Natural killer cell (primary cell): ENCODE measurements at regions not wholly inside any gene's neighbourhood (a gene's known extent, or its start where the extent isn't known, plus 50 kb on each side); places are given as distances from the start of the nearest gene placed in this dataset.

ENCODE experiments used
- ATAC-seq, 3 donors: fragments of 150-1000 bp in 2 of 3; fragments of 200-7000 bp in 1 of 3; cut with Tn5 transposase; 1 replicate in 1 of 3; 2 replicates in 2 of 3; pipeline ENCODE4 v1.10.0; 2021; ENCODE audit warnings: mild to moderate bottlenecking in 2 of 3, moderate library complexity in 2 of 3
- DNase-seq, 2 donors: peaks; one replicate each; pipeline versions ENCODE4 v3.0.0 to v3.0.0-alpha.2; 2013 to 2021; ENCODE audit warnings: mixed read lengths in 1 of 2
- H3K27ac ChIP-seq: one replicate; pipeline ENCODE4 v1.5.1; 2013; ENCODE audit warnings: mild to moderate bottlenecking, low read length
- H3K27me3 ChIP-seq: one replicate; pipeline ENCODE4 v1.6.1; 2013; ENCODE audit warnings: low read length; ENCODE audit not compliant: control insufficient read depth, insufficient read depth
- H3K36me3 ChIP-seq: one replicate; pipeline ENCODE4 v1.6.1; 2013; ENCODE audit warnings: low read length; ENCODE audit not compliant: control insufficient read depth, insufficient read depth
- H3K4me1 ChIP-seq: one replicate; pipeline ENCODE4 v1.6.1; 2013; ENCODE audit warnings: low read length; ENCODE audit not compliant: control insufficient read depth, insufficient read depth
- H3K4me3 ChIP-seq: one replicate; pipeline ENCODE4 v1.5.1; 2013; ENCODE audit warnings: low read length
- H3K9me3 ChIP-seq: one replicate; pipeline ENCODE4 v1.6.1; 2013; ENCODE audit warnings: low read length; ENCODE audit not compliant: control insufficient read depth, insufficient read depth
- H3K27ac Mint-ChIP-seq, 2 donors: one replicate each; pipeline ENCODE4 v1.8.0; 2022; ENCODE audit warnings: mild to moderate bottlenecking in 2 of 2, mixed read lengths in 2 of 2, moderate library complexity in 1 of 2
- H3K27me3 Mint-ChIP-seq, 2 donors: one replicate each; pipeline ENCODE4 v1.8.0; 2022; ENCODE audit warnings: low read depth in 2 of 2, mixed read lengths in 2 of 2
- H3K36me3 Mint-ChIP-seq: one replicate; pipeline ENCODE4 v1.8.0; 2022; ENCODE audit warnings: mixed read lengths
- H3K4me1 Mint-ChIP-seq, 2 donors: one replicate each; pipeline ENCODE4 v1.8.0; 2022; ENCODE audit warnings: mixed read lengths in 2 of 2
- H3K4me3 Mint-ChIP-seq: one replicate; pipeline ENCODE4 v1.8.0; 2022; ENCODE audit warnings: mild to moderate bottlenecking, moderate library complexity, mixed read lengths
- H3K9me3 Mint-ChIP-seq, 2 donors: one replicate each; pipeline ENCODE4 v1.8.0; 2022; ENCODE audit warnings: mixed read lengths in 2 of 2
- CTCF ChIP-seq: fragments of 200-600 bp; IDR thresholded peaks from one replicate; pipeline ENCODE4 v1.8.0; 2022; ENCODE audit warnings: antibody characterized with exemption
- WGBS: methylation state at CpG from one replicate; pipeline ENCODE4 v1.1.7; 2013; ENCODE audit warnings: missing lambda C conversion rate; ENCODE audit not compliant: insufficient coverage; 5-methylcytosine and 5-hydroxymethylcytosine counted together
- intact Hi-C: fragments of 100-400 bp; cut with micrococcal nuclease; formaldehyde crosslinking; loops from one replicate; pipeline ENCODE4 v1.14.2; 2022

- Mint-ChIP-seq H3K27me3 (no peaks in the 10 kb centered on the region), H3K9me3 (no peaks in the 10 kb centered on the region), H3K27ac (no peak overlapping the region), H3K4me1 (peaks cover 6 to 13% of the 10 kb centered on the region in 2 donors), H3K4me3 (no peak overlapping the region), H3K36me3 (no peaks in the 10 kb centered on the region)
- H3K27me3 ChIP-seq, result no peaks in the 10 kb centered on the region
- no peak overlapping the region for H3K4me3 ChIP-seq
- no peaks in the 10 kb centered on the region for H3K4me1 ChIP-seq
- DNase-seq (no peak), ATAC-seq (no peak)
- peaks cover 3% of the 10 kb centered on the region for H3K9me3 ChIP-seq
- no peak overlapping the region for H3K27ac ChIP-seq
- no peak for TF ChIP-seq CTCF
- intact Hi-C loops, result no loop called here
- 90% methylated on average over 11 of the region's 12 CpGs for WGBS
- no peaks in the 10 kb centered on the region for H3K36me3 ChIP-seq
Measured at GRCh38 chr2:42862669-42863185, 70.3 kb upstream of the HAAO start.

GRCh38 chr2:42861321-42861720 lies 68.9 kb upstream of the HAAO start:
- Histone ChIP-seq H3K4me1 (no peaks in the 10 kb centered on the region), H3K27me3 (no peaks in the 10 kb centered on the region), H3K9me3 (peaks cover 3% of the 10 kb centered on the region), H3K36me3 (no peaks in the 10 kb centered on the region), H3K4me3 (no peak overlapping the region), H3K27ac (no peak overlapping the region)
- intact Hi-C loops, result no loop called here
- peaks cover 6 to 8% of the 10 kb centered on the region in 2 donors for H3K4me1 Mint-ChIP-seq
- ATAC-seq (no peak), DNase-seq (no peak)
- no peak overlapping the region for H3K27ac Mint-ChIP-seq
- H3K9me3 Mint-ChIP-seq, result no peaks in the 10 kb centered on the region
- H3K4me3 Mint-ChIP-seq, result no peak overlapping the region
- H3K36me3 Mint-ChIP-seq, result no peaks in the 10 kb centered on the region
- 93% methylated on average over 2 of the region's 2 CpGs for WGBS
- H3K27me3 Mint-ChIP-seq, result no peaks in the 10 kb centered on the region
- no peak for TF ChIP-seq CTCF

- Histone ChIP-seq H3K27me3 (no peaks in the 10 kb centered on the region), H3K9me3 (peaks cover 3% of the 10 kb centered on the region), H3K4me3 (no peak overlapping the region), H3K27ac (no peak overlapping the region), H3K36me3 (no peaks in the 10 kb centered on the region), H3K4me1 (no peaks in the 10 kb centered on the region)
- H3K9me3 Mint-ChIP-seq, result no peaks in the 10 kb centered on the region
- no peak for TF ChIP-seq CTCF
- intact Hi-C loops, result no loop called here
- no peaks in the 10 kb centered on the region for H3K27me3 Mint-ChIP-seq
- DNase-seq (no peak), ATAC-seq (no peak)
- peaks cover under 1% of the 10 kb centered on the region in 2 donors for H3K4me1 Mint-ChIP-seq
- WGBS, result 80% methylated on average over 5 of the region's 5 CpGs
- H3K36me3 Mint-ChIP-seq, result no peaks in the 10 kb centered on the region
- no peak overlapping the region for H3K27ac Mint-ChIP-seq
- no peak overlapping the region for H3K4me3 Mint-ChIP-seq
Measured at GRCh38 chr2:42860319-42861094, 68.1 kb upstream of the HAAO start.
